Lower leg skin (tissue), 4 donors: ENCODE measurements at regions not wholly inside any gene's neighbourhood (a gene's known extent, or its start where the extent isn't known, plus 50 kb on each side); places are given as distances from the start of the nearest gene placed in this dataset.

Experiments
- DNase-seq, 2 donors: peaks; one replicate each; pipeline ENCODE4 v3.0.0-alpha.2; 2019; ENCODE audit warnings: low spot score in 2 of 2
- H3K4me3 ChIP-seq: fragments of 200-600 bp; sonication (generic); 2 replicates; pipeline ENCODE4 v1.5.1; 2017; ENCODE audit warnings: mild to moderate bottlenecking, low read depth; ENCODE audit not compliant: poor library complexity, severe bottlenecking
- POLR2A ChIP-seq, 2 donors: fragments of 450-650 bp; IDR thresholded peaks; one replicate each; pipeline ENCODE4 v1.6.1; 2016 to 2017; ENCODE audit warnings: antibody characterized with exemption in 2 of 2, mild to moderate bottlenecking in 1 of 2, moderate library complexity in 1 of 2
- WGBS, 2 donors: methylation state at CpG; one replicate each; pipeline ENCODE4 v1.1.5; 2018; 5-methylcytosine and 5-hydroxymethylcytosine counted together
- intact Hi-C: fragments of 100-400 bp; cut with DNase I; formaldehyde crosslinking; loops from one replicate; pipeline ENCODE4 v1.15.0; 2023; ENCODE audit warnings: low total_unique reads
- TF ChIP-seq, protein P1 (sequence below), 3 donors: fragments of 450-650 bp; IDR thresholded peaks; one replicate each; pipeline ENCODE4 v1.5.1; 2016; ENCODE audit warnings: antibody characterized with exemption in 3 of 3, mild to moderate bottlenecking in 3 of 3, moderate library complexity in 2 of 3

DNA sequence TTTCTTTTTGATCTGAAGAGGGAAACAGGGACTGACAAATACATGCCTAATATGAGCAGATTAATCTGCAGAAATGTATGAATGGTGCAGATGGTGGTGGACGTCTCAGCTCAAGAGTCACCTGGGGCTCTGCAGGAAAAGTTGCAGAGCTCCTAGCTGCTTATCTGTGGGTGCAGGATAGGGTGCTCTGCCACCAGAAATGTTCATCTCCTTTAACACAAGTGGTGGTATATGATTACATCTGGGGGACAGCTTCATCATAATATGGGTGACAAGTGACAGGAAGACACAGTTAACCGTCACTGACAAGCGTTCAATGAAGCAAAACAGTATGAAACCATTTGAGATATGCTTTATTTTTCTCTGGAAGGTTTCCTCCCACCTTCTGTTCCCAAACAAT, 121.2 kb upstream of the LINC00305 start:
- no peak overlapping the region for H3K4me3 ChIP-seq
- WGBS, 2 donors: 81 to 82% methylated on average over 3 of the region's 3 CpGs
- intact Hi-C loops: no loop called here
- no peak for DNase-seq
- TF ChIP-seq, protein P1, sequence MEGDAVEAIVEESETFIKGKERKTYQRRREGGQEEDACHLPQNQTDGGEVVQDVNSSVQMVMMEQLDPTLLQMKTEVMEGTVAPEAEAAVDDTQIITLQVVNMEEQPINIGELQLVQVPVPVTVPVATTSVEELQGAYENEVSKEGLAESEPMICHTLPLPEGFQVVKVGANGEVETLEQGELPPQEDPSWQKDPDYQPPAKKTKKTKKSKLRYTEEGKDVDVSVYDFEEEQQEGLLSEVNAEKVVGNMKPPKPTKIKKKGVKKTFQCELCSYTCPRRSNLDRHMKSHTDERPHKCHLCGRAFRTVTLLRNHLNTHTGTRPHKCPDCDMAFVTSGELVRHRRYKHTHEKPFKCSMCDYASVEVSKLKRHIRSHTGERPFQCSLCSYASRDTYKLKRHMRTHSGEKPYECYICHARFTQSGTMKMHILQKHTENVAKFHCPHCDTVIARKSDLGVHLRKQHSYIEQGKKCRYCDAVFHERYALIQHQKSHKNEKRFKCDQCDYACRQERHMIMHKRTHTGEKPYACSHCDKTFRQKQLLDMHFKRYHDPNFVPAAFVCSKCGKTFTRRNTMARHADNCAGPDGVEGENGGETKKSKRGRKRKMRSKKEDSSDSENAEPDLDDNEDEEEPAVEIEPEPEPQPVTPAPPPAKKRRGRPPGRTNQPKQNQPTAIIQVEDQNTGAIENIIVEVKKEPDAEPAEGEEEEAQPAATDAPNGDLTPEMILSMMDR (IDR thresholded peaks at IDR 0.05): no peak
- TF ChIP-seq POLR2A (IDR thresholded peaks at IDR 0.05): no peak

GRCh38 chr18:64264171-64264570, 115.3 kb upstream of the LINC00305 start:
- 74% methylated on average over 2 of the region's 2 CpGs for WGBS, 2 donors
- no peak for TF ChIP-seq POLR2A (IDR thresholded peaks at IDR 0.05)
- TF ChIP-seq, protein P1 (IDR thresholded peaks at IDR 0.05): no peak
- intact Hi-C loops: no loop called here
- no peak overlapping the region for H3K4me3 ChIP-seq
- DNase-seq: no peak

DNA sequence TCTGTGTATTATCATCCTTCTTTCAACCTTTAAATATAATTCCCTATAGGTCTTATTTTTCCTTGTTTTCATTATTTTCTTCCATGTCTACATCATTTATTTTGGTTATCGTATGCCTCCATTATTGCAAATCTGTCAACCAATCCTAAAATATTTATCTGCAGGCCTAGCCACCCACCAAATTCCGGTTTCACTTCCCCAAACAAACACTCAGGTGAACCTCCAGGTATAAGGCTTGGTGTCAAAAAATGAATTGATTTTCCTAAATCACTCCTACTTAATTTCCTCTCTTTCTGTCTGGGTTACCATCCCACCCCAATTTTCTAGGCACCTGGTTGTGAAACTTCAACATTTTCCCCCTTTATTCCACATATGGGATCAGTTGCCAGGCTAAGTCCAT, 111.9 kb upstream of the LINC00305 start:
- 59 to 97% methylated on average over 2 of the region's 2 CpGs for WGBS, 2 donors
- TF ChIP-seq, protein P1 (IDR thresholded peaks at IDR 0.05): no peak
- TF ChIP-seq POLR2A (IDR thresholded peaks at IDR 0.05): no peak
- intact Hi-C loops: no loop called here
- DNase-seq: no peak
- H3K4me3 ChIP-seq: no peak overlapping the region

DNA sequence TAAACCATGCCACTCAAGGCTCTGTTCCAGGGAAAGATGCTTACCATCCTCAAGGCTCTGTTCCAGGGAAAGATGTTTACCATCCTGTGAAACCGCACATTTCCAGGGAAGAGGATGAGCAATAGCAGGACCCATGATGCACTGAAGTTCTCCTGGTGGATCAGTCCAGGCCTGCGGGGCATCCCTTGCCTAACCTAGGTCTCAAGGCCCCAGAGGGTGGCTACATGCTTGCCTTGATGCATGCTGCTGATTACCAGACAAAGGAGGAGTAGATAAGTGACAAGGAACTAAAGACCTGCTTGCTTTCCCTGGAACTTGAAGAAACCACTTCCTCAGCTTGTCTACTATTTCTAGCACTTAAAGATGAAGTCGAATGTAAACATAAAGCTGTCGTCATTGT, 111.0 kb upstream of the LINC00305 start:
- no peak overlapping the region for H3K4me3 ChIP-seq
- WGBS, 2 donors: 65 to 70% methylated on average over 4 of the region's 4 CpGs
- TF ChIP-seq, protein P1 (IDR thresholded peaks at IDR 0.05): no peak
- no peak for TF ChIP-seq POLR2A (IDR thresholded peaks at IDR 0.05)
- intact Hi-C loops: no loop called here
- no peak for DNase-seq

- 83 to 94% methylated on average over 5 of the region's 5 CpGs for WGBS, 2 donors
- TF ChIP-seq POLR2A (IDR thresholded peaks at IDR 0.05): no peak
- TF ChIP-seq, protein P1 (IDR thresholded peaks at IDR 0.05): no peak
- no peak for DNase-seq
- intact Hi-C loops: no loop called here
- no peak overlapping the region for H3K4me3 ChIP-seq
Observed at GRCh38 chr18:64258111-64258650, 109.3 kb upstream of the LINC00305 start.

DNA sequence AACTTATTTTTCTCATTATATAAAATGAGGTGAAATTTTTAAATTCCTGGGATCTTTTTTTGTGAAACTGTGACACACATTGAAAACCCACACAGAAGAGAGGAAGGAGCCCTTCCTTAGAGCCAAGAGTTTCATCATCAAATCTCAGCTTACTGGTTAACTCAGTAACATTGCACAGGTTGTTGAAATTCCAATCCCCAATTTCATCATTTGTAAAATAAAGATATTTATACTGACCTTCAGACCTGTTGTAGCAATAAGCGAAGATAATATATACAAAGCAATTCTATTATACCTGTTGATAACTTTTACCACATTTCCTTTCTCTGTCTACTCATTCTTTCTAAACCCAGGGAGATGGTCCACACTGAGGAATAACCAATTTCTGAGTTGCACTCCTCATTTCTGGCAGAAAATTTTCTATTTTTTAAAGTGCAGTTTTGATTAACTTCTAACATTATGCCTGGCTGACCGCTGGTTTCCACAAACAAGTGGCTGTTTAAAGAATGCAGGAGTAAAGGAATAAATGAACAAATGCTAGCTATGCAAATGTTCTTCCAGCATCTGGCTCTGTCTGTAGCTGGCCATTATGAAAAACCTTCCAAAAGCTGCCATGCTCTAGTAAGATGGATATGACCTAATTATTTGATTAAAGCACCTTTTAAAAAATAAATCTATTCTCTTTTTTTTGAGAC, 105.7 kb upstream of the LINC00305 start:
- intact Hi-C loops: no loop called here
- H3K4me3 ChIP-seq: no peak overlapping the region
- 86 to 91% methylated on average over 2 of the region's 2 CpGs for WGBS, 2 donors
- TF ChIP-seq, protein P1 (IDR thresholded peaks at IDR 0.05): no peak
- no peak for TF ChIP-seq POLR2A (IDR thresholded peaks at IDR 0.05)
- no peak for DNase-seq
